Tibial nerve (tissue), 3 donors: ENCODE measurements at regions not wholly inside any gene's neighbourhood (a gene's known extent, or its start where the extent isn't known, plus 50 kb on each side); places are given as distances from the start of the nearest gene placed in this dataset.

Source experiments
- CTCF ChIP-seq, 5 experiments: fragments of 200-600 bp in 3 of 5; fragments of 450-650 bp in 2 of 5; sonication (generic) in 3 of 5; IDR thresholded peaks; one replicate each; pipeline ENCODE4 v1.5.1; 2016 to 2019; ENCODE audit warnings: antibody characterized with exemption in 5 of 5, mild to moderate bottlenecking in 3 of 5, moderate library complexity in 2 of 5
- POLR2A ChIP-seq, 2 donors: fragments of 450-650 bp; IDR thresholded peaks; one replicate each; pipeline ENCODE4 v1.6.1; 2017; ENCODE audit warnings: antibody characterized with exemption in 2 of 2, mild to moderate bottlenecking in 2 of 2, moderate library complexity in 2 of 2

GRCh38 chr1:218501161-218501560 lies 156.0 kb downstream of the TGFB2 start:
- TF ChIP-seq CTCF (IDR thresholded peaks at IDR 0.05) (no peak), POLR2A (IDR thresholded peaks at IDR 0.05) (no peak)
